HCT116 (cell line): ENCODE measurements at regions not wholly inside any gene's neighbourhood (a gene's known extent, or its start where the extent isn't known, plus 50 kb on each side); places are given as distances from the start of the nearest gene placed in this dataset.

Source experiments
- ATAC-seq: fragments of 200-7000 bp; cut with Tn5 transposase; 2 replicates; pipeline ENCODE4 v1.9.1; 2020; ENCODE audit warnings: mild to moderate bottlenecking, moderate library complexity
- BruUV-seq: library from RNA; stranded (reverse); fragments of 400-500 nt; replicated peaks from 2 replicates; lab custom pipeline; 2021; lab: Mats Ljungman, UMichigan
- CTCF ChIA-PET: fragments of 300-600 bp; sonication (Branson Sonifier 250); formaldehyde crosslinking; loops from one replicate; lab custom pipeline; 2021; ENCODE audit warnings: antibody characterized with exemption; lab: Charles Lee
- POLR2A ChIA-PET: fragments of 300-600, 350-600 bp; sonication (Branson Sonifier 250); formaldehyde crosslinking; loops from one replicate; lab custom pipeline; 2021; ENCODE audit warnings: antibody characterized with exemption; lab: Charles Lee
- RAD21 ChIA-PET, 2 experiments: fragments of 300-600 bp; sonication (Branson Sonifier 250); formaldehyde crosslinking; loops; one replicate each; lab custom pipeline; 2023; ENCODE audit warnings: low total read pairs in 2 of 2; ENCODE audit not compliant: uncharacterized antibody in 2 of 2, unreplicated experiment in 2 of 2, low non-redundant PET in 1 of 2; lab: Charles Lee
- DNase-seq: peaks from one replicate; pipeline ENCODE4 v3.0.0-alpha.2; 2010; ENCODE audit warnings: low read depth, low spot score
- H2AFZ ChIP-seq: fragments of 200-600 bp; shearing (Covaris generic), sonication (generic); 2 replicates; pipeline ENCODE4 v1.6.1; 2017; ENCODE audit warnings: low read depth, mixed run types, mixed read lengths, antibody characterized with exemption, low read length; ENCODE audit not compliant: poor library complexity, severe bottlenecking
- H3K27ac ChIP-seq: 2 replicates; pipeline ENCODE4 v1.5.1; 2012; ENCODE audit warnings: low read depth, low read length
- H3K27me3 ChIP-seq: fragments of 200-600 bp; sonication (generic); 2 replicates; pipeline ENCODE4 v1.6.1; 2016; ENCODE audit warnings: mixed run types, low read length, mixed read lengths; ENCODE audit not compliant: insufficient read depth
- H3K36me3 ChIP-seq, 2 experiments: fragments of 200-500 bp in 1 of 2; fragments of 200-600 bp in 1 of 2; sonication (Bioruptor generic) in 1 of 2; sonication (generic) in 1 of 2; 2 replicates each; pipeline versions ENCODE4 v1.5.1 to v1.6.1; 2014 to 2016; ENCODE audit warnings: low read length in 2 of 2, inconsistent platforms in 1 of 2, mixed read lengths in 1 of 2, mixed run types in 1 of 2; ENCODE audit not compliant: insufficient read depth in 2 of 2, control insufficient read depth in 1 of 2
- H3K4me1 ChIP-seq, 2 experiments: fragments of 200-600 bp in 1 of 2; sonication (generic) in 1 of 2; 2 replicates each; pipeline versions ENCODE4 v1.5.1 to v1.6.1; 2012 to 2017; ENCODE audit warnings: low read length in 2 of 2, inconsistent platforms in 1 of 2, mild to moderate bottlenecking in 1 of 2, mixed read lengths in 1 of 2, mixed run types in 1 of 2, moderate library complexity in 1 of 2; ENCODE audit not compliant: insufficient read depth in 2 of 2, control insufficient read depth in 1 of 2
- H3K4me2 ChIP-seq: fragments of 200-600 bp; sonication (generic); 2 replicates; pipeline ENCODE4 v1.6.1; 2017; ENCODE audit warnings: mixed run types, low read length, mixed read lengths
- H3K4me3 ChIP-seq, 2 experiments: fragments of 200-600 bp in 1 of 2; sonication (generic) in 1 of 2; replicated peaks in 1 of 2; 2 replicates each; pipeline ENCODE4 v1.5.1; 2011 to 2016; ENCODE audit warnings: low read length in 2 of 2, control low read depth in 1 of 2, low read depth in 1 of 2, mild to moderate bottlenecking in 1 of 2, mixed read lengths in 1 of 2, mixed run types in 1 of 2
- H3K79me2 ChIP-seq: fragments of 200-600 bp; sonication (generic); 2 replicates; pipeline ENCODE4 v1.6.1; 2017; ENCODE audit warnings: mild to moderate bottlenecking, mixed run types, low read length, moderate library complexity, mixed read lengths; ENCODE audit not compliant: insufficient read depth
- H3K9ac ChIP-seq: fragments of 200-600 bp; sonication (generic); 2 replicates; pipeline ENCODE4 v1.6.1; 2016; ENCODE audit warnings: low read length, mixed read lengths
- H3K9me2 ChIP-seq: fragments of 200-600 bp; sonication (generic), shearing (Covaris generic); 2 replicates; pipeline ENCODE4 v1.6.1; 2017; ENCODE audit warnings: mixed run types, mild to moderate bottlenecking, moderate library complexity; ENCODE audit not compliant: insufficient read depth
- H3K9me3 ChIP-seq, 2 experiments: fragments of 200-500 bp in 1 of 2; fragments of 200-600 bp in 1 of 2; sonication (Bioruptor generic) in 1 of 2; sonication (generic) in 1 of 2; 2 replicates each; pipeline ENCODE4 v1.6.1; 2014 to 2017; ENCODE audit warnings: low read length in 2 of 2, mixed read lengths in 2 of 2, inconsistent platforms in 1 of 2, low read depth in 1 of 2, mild to moderate bottlenecking in 1 of 2, mixed run types in 1 of 2, moderate library complexity in 1 of 2; ENCODE audit not compliant: control insufficient read depth in 1 of 2, insufficient read depth in 1 of 2
- H4K20me1 ChIP-seq: fragments of 200-600 bp; sonication (generic), shearing (Covaris generic); 2 replicates; pipeline ENCODE4 v1.6.1; 2017; ENCODE audit warnings: mixed run types, mild to moderate bottlenecking, moderate library complexity; ENCODE audit not compliant: insufficient read depth
- CTCF ChIP-seq, 3 experiments: fragments of 200-600 bp in 1 of 3; sonication (generic) in 1 of 3; IDR thresholded peaks in 2 of 3; conservative IDR thresholded peaks in 1 of 3; 2 replicates each; pipeline ENCODE4 v1.5.1; 2012 to 2017; ENCODE audit warnings: low read depth in 2 of 3, low read length in 2 of 3, antibody characterized with exemption in 1 of 3, borderline replicate concordance in 1 of 3, control low read depth in 1 of 3, mild to moderate bottlenecking in 1 of 3, mixed read lengths in 1 of 3, mixed run types in 1 of 3, moderate library complexity in 1 of 3; ENCODE audit not compliant: insufficient read depth in 1 of 3
- EZH2phosphoT487 ChIP-seq: fragments of 200-600 bp; IDR thresholded peaks from 2 replicates; pipeline ENCODE4 v1.6.1; 2018; ENCODE audit warnings: antibody characterized with exemption, borderline replicate concordance
- FOSL1 ChIP-seq: IDR thresholded peaks from 2 replicates; pipeline ENCODE4 v1.6.1; 2012; ENCODE audit warnings: low read depth
- MAX ChIP-seq: IDR thresholded peaks from 2 replicates; pipeline ENCODE4 v1.6.1; 2012
- POLR2AphosphoS5 ChIP-seq: IDR thresholded peaks from 2 replicates; pipeline ENCODE4 v1.6.1; 2011; ENCODE audit warnings: mild to moderate bottlenecking, low read depth, low read length, moderate library complexity
- SIN3A ChIP-seq: IDR thresholded peaks from 2 replicates; pipeline ENCODE4 v1.6.1; 2012; ENCODE audit warnings: low read depth
- SP1 ChIP-seq: IDR thresholded peaks from 2 replicates; pipeline ENCODE4 v1.6.1; 2012; ENCODE audit warnings: low read depth
- SRF ChIP-seq: IDR thresholded peaks from 2 replicates; pipeline ENCODE4 v1.6.1; 2012; ENCODE audit warnings: low read depth
- TCF7L2 ChIP-seq: IDR thresholded peaks from 2 replicates; pipeline ENCODE4 v1.7.0; 2011; ENCODE audit warnings: borderline replicate concordance, inconsistent platforms; ENCODE audit not compliant: insufficient read depth, insufficient read length; ENCODE audit errors: extremely low read depth
- intact Hi-C: fragments of 100-400 bp; cut with micrococcal nuclease; formaldehyde crosslinking; loops from 2 replicates; pipeline ENCODE4 v1.10.0; 2022
- TF ChIP-seq, protein P1 (sequence below): IDR thresholded peaks from 2 replicates; pipeline ENCODE4 v1.6.1; 2011; ENCODE audit warnings: mild to moderate bottlenecking, low read length, moderate library complexity; ENCODE audit not compliant: insufficient replicate concordance; ENCODE audit errors: extremely low read depth
- TF ChIP-seq, protein P2 (sequence below): IDR thresholded peaks from 2 replicates; pipeline ENCODE4 v1.6.1; 2012

- POLR2A ChIA-PET = no interaction called here
- Histone ChIP-seq H4K20me1 (no peaks in the 10 kb centered on the region), H2AFZ (no peak overlapping the region), H3K4me2 (no peak overlapping the region), H3K79me2 (no peaks in the 10 kb centered on the region), H3K27me3 (no peaks in the 10 kb centered on the region), H3K27ac (no peak overlapping the region), H3K36me3 (no peaks in the 10 kb centered on the region), H3K4me3 (no peak overlapping the region), H3K9me2 (no peaks in the 10 kb centered on the region), H3K9ac (no peak overlapping the region), H3K4me1 (no peaks in the 10 kb centered on the region), H3K9me3 (no peaks in the 10 kb centered on the region)
- ATAC-seq = no peak
- RAD21 ChIA-PET = no interaction called here
- TF ChIP-seq, protein P1, sequence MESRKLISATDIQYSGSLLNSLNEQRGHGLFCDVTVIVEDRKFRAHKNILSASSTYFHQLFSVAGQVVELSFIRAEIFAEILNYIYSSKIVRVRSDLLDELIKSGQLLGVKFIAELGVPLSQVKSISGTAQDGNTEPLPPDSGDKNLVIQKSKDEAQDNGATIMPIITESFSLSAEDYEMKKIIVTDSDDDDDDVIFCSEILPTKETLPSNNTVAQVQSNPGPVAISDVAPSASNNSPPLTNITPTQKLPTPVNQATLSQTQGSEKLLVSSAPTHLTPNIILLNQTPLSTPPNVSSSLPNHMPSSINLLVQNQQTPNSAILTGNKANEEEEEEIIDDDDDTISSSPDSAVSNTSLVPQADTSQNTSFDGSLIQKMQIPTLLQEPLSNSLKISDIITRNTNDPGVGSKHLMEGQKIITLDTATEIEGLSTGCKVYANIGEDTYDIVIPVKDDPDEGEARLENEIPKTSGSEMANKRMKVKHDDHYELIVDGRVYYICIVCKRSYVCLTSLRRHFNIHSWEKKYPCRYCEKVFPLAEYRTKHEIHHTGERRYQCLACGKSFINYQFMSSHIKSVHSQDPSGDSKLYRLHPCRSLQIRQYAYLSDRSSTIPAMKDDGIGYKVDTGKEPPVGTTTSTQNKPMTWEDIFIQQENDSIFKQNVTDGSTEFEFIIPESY = no peak
- TF ChIP-seq, protein P2, sequence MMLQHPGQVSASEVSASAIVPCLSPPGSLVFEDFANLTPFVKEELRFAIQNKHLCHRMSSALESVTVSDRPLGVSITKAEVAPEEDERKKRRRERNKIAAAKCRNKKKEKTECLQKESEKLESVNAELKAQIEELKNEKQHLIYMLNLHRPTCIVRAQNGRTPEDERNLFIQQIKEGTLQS = no peak
- TF ChIP-seq EZH2phosphoT487 (no peak), CTCF (IDR thresholded peaks at IDR 0.05 in 2 of 3, conservative IDR thresholded peaks at IDR 0.05 in 1 of 3; ENCODE audit: borderline replicate concordance in 1 of 3, insufficient read depth in 1 of 3, low read depth in 2 of 3, low read length in 2 of 3) (no peak), SIN3A (no peak), SRF (no peak), FOSL1 (no peak), MAX (no peak), TCF7L2 (no peak), SP1 (no peak), POLR2AphosphoS5 (no peak)
- CTCF ChIA-PET = no interaction called here
- DNase-seq = no peak
- intact Hi-C loops = no loop called here
- no TSS peak for BruUV-seq
Measured at GRCh38 chr6:12386816-12387215, 96.7 kb downstream of the EDN1 start.
